ENCODE measurements at regions not wholly inside any gene's neighbourhood (a gene's known extent, or its start where the extent isn't known, plus 50 kb on each side); places are given as distances from the start of the nearest gene placed in this dataset.

DNA sequence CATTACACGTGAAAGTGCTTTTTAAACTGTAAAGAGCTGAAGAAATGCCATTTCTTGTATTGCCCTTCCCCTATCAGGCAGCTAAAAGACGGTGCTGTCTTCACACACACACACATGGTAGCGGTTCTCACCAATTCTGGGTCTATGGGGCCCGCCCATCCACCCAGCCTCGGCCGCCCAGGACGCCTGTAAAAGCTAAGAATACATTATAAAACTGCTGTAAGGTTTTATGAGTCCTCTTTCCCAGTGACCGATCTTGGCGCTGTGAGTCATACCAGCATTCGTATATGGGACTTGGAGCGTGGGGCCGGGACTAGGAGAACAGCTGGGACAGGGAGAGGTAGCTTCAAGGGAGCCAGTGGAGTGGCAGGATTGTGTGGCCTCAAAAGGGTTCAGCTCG, 149.7 kb upstream of the CADM1 start:
- 81 to 87% methylated on average over 6 to 13 of the region's 13 CpGs for WGBS, 2 donors
- peaks cover 1 to 13% (median 1%) of the 10 kb centered on the region in 3 donors for H3K4me1 ChIP-seq
- H3K4me3 ChIP-seq, result no peak overlapping the region

DNA sequence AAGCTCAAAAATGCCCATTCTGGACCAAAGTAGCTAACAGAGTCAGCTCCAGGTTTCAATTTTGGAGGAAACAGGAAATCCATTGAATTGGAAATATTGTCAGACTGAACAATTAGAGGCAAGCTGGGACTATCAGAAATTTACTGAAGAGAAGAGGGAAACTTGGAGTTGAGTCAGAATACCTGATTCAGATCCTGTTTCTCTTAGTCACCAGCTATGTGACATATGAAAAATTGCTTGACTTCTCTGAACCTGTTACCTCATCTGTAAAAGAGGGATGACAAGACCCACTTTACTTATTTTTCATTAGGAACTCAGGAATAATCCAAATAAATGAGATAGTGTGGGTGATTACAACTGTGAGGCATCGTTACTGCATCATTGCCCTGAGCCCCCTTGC, 148.9 kb upstream of the CADM1 start:
- no peak for DNase-seq
- Histone ChIP-seq H3K27ac (no peak overlapping the region), H3K4me3 (no peak overlapping the region), H3K9me3 (no peaks in the 10 kb centered on the region), H3K36me3 (no peaks in the 10 kb centered on the region), H3K4me1 (peaks cover 0 to 11% (median 0%) of the 10 kb centered on the region in 3 donors), H3K27me3 (peaks cover 0 to 44% (median 2%) of the 10 kb centered on the region in 4 donors)
- TF ChIP-seq, protein P1, sequence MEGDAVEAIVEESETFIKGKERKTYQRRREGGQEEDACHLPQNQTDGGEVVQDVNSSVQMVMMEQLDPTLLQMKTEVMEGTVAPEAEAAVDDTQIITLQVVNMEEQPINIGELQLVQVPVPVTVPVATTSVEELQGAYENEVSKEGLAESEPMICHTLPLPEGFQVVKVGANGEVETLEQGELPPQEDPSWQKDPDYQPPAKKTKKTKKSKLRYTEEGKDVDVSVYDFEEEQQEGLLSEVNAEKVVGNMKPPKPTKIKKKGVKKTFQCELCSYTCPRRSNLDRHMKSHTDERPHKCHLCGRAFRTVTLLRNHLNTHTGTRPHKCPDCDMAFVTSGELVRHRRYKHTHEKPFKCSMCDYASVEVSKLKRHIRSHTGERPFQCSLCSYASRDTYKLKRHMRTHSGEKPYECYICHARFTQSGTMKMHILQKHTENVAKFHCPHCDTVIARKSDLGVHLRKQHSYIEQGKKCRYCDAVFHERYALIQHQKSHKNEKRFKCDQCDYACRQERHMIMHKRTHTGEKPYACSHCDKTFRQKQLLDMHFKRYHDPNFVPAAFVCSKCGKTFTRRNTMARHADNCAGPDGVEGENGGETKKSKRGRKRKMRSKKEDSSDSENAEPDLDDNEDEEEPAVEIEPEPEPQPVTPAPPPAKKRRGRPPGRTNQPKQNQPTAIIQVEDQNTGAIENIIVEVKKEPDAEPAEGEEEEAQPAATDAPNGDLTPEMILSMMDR (IDR thresholded peaks at IDR 0.05), result no peak
- TF ChIP-seq POLR2A (IDR thresholded peaks at IDR 0.05), result no peak
- WGBS, 2 donors, result 46 to 67% methylated on average over 1 of the region's 1 CpG
- intact Hi-C loops (cut with DNase I), result no loop called here

More for the DNA sequence above, 149.7 kb upstream of the CADM1 start:
- intact Hi-C loops (cut with DNase I), result no loop called here
- TF ChIP-seq POLR2A (IDR thresholded peaks at IDR 0.05), result no peak
- TF ChIP-seq, protein P1 (IDR thresholded peaks at IDR 0.05), result no peak
- Histone ChIP-seq H3K27ac (no peak overlapping the region), H3K36me3 (no peaks in the 10 kb centered on the region), H3K9me3 (no peaks in the 10 kb centered on the region), H3K27me3 (peaks cover 0 to 53% (median 2%) of the 10 kb centered on the region in 4 donors)
- DNase-seq, result no peak

DNA sequence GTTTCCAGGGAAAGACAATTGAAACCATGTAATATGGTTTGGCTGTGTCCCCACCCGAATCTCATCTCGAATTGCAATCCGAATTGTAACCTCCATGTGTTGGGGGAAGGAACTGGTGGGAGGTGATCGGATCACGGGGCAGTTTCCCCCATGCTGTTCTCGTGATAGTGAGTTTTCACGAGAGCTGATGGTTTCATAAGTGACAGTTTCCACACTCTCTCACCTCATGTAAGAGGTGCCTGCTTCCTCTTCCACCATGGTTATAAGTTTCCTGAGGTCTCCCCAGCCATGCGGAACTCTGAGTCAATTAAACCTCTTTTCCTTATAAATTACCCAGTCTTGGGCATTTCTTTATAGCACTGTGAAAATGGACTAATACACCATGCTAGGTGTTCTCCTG, 148.3 kb upstream of the CADM1 start:
- intact Hi-C loops (cut with DNase I), result no loop called here
- WGBS, 2 donors, result 69 to 76% methylated on average over 7 of the region's 8 CpGs

DNA sequence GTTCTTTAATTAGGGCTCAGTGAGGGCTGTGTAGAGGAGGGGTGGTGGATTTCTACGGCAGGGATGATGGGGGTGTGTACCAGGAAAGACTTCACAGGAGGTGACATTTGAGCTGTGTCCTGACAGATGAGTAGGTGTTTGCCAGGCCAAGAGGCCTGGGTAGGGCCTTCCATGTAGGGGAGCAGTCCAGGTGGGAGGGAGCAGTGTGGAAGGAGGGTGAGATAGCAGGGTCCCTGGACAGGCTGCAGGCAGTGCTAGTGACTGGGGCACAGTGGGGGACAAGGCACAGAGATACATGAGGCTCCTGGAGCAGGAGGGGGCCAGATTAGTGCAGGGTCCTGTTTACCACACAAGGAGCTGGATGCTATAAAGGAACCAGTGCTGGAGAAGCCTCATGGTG, 147.9 kb upstream of the CADM1 start:
- TF ChIP-seq, protein P1 (IDR thresholded peaks at IDR 0.05), result no peak
- TF ChIP-seq POLR2A (IDR thresholded peaks at IDR 0.05), result no peak
- Histone ChIP-seq H3K9me3 (no peaks in the 10 kb centered on the region), H3K4me1 (peaks cover 0 to 11% (median 0%) of the 10 kb centered on the region in 3 donors), H3K36me3 (no peaks in the 10 kb centered on the region), H3K27me3 (peaks cover 0 to 40% (median 2%) of the 10 kb centered on the region in 4 donors), H3K4me3 (no peak overlapping the region), H3K27ac (no peak overlapping the region)
- no peak for DNase-seq
- intact Hi-C loops (cut with DNase I), result no loop called here
- WGBS, 2 donors, result 33 to 73% methylated on average over 1 of the region's 1 CpG

More for the DNA sequence above, 148.3 kb upstream of the CADM1 start:
- DNase-seq, result no peak
- H3K36me3 ChIP-seq, result no peaks in the 10 kb centered on the region
- H3K9me3 ChIP-seq, result no peaks in the 10 kb centered on the region
- no peak overlapping the region for H3K4me3 ChIP-seq
- H3K27me3 ChIP-seq, result peaks cover 0 to 41% (median 2%) of the 10 kb centered on the region in 4 donors
- H3K27ac ChIP-seq, result no peak overlapping the region
- H3K4me1 ChIP-seq, result peaks cover 0 to 11% (median 0%) of the 10 kb centered on the region in 3 donors
- TF ChIP-seq, protein P1 (IDR thresholded peaks at IDR 0.05), result no peak
- TF ChIP-seq POLR2A (IDR thresholded peaks at IDR 0.05), result no peak

DNA sequence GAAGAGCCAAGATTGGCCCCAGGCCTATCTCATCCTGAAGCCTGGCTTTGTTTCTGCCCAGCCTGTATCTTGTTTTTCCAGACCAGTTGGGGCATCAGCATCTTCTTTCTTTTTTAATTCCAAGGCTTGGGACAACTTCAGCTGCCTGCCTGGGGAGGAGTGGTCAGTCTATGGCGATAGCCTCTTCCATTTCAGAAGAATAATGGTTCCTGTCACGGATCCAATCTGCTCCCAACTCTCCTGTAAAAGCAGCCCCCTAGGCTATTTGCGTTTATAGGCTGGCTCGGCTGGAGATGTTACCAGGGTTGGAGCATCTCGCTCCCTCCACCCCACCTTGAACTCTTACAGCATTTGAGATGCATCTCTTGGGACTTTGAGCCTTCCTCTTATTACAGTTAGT, 145.2 kb upstream of the CADM1 start:
- no peak for TF ChIP-seq POLR2A (IDR thresholded peaks at IDR 0.05)
- TF ChIP-seq, protein P1 (IDR thresholded peaks at IDR 0.05), result no peak
- no peaks in the 10 kb centered on the region for H3K9me3 ChIP-seq
- no peak for DNase-seq
- intact Hi-C loops (cut with DNase I), result no loop called here
- H3K36me3 ChIP-seq, result no peaks in the 10 kb centered on the region
- H3K27ac ChIP-seq, result no peak overlapping the region
- peaks cover 0 to 47% (median 2%) of the 10 kb centered on the region in 4 donors for H3K27me3 ChIP-seq
- peaks cover 0 to 11% (median 0%) of the 10 kb centered on the region in 3 donors for H3K4me1 ChIP-seq
- 76 to 91% methylated on average over 4 to 5 of the region's 5 CpGs for WGBS, 2 donors
- H3K4me3 ChIP-seq, result no peak overlapping the region

All from esophagus squamous epithelium (tissue), 5 donors.